H1 (cell line): ENCODE measurements at regions not wholly inside any gene's neighbourhood (a gene's known extent, or its start where the extent isn't known, plus 50 kb on each side); places are given as distances from the start of the nearest gene placed in this dataset.

ENCODE experiments used
- BCL11A ChIP-seq, 2 experiments: IDR thresholded peaks; one replicate each; pipeline ENCODE4 v1.6.1; 2011; ENCODE audit warnings: low read depth in 2 of 2, low read length in 2 of 2, mild to moderate bottlenecking in 2 of 2
- NRF1 ChIP-seq: IDR thresholded peaks from 2 replicates; pipeline ENCODE4 v1.6.1; 2011; ENCODE audit warnings: mild to moderate bottlenecking, low read depth, low read length, improper control_type of control experiment
- RBBP5 ChIP-seq: IDR thresholded peaks from 2 replicates; pipeline ENCODE4 v1.7.1; 2012; ENCODE audit warnings: low read depth, mild to moderate bottlenecking, inconsistent platforms, low read length, moderate library complexity, borderline replicate concordance

DNA sequence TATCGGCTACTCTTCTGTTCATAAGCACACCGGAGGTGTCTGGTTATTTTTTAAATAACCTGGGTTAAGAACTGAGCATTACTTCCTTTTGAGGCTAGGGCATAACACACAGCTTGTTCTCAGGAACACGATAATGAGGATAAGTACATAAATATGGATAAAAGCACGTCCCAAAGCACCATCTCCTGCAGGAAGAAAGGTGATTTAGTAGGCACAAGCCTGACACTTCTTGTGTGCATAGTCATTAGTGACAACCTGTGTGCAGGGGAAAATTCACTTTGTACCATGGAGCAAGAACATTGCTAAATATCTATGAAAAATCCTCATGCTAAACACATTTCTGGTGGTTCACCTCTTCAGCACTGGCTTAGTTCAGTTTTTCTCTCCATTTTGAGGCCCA is 166.5 kb downstream of the SNAPC1 start (continued):
- TF ChIP-seq RBBP5 = no peak
- TF ChIP-seq BCL11A (IDR thresholded peaks at IDR 0.05; ENCODE audit: low read depth in 2 of 2, low read length in 2 of 2) = no peak
- TF ChIP-seq NRF1 = no peak
